Type B pancreatic cell (in vitro differentiated cells): ENCODE measurements at regions not wholly inside any gene's neighbourhood (a gene's known extent, or its start where the extent isn't known, plus 50 kb on each side); places are given as distances from the start of the nearest gene placed in this dataset.

Experiments used
- DNase-seq: peaks from one replicate; pipeline ENCODE4 v3.0.0; 2021; ENCODE audit warnings: mixed read lengths; ENCODE audit not compliant: unreplicated experiment; ENCODE audit errors: extremely low spot score
- H3K27ac Mint-ChIP-seq: 2 replicates; pipeline ENCODE4 v1.8.0; 2021; ENCODE audit warnings: mild to moderate bottlenecking, mixed read lengths
- H3K27me3 Mint-ChIP-seq: 2 replicates; pipeline ENCODE4 v1.8.0; 2021; ENCODE audit warnings: mixed read lengths
- H3K36me3 Mint-ChIP-seq: 2 replicates; pipeline ENCODE4 v1.8.0; 2021; ENCODE audit warnings: mixed read lengths
- H3K4me1 Mint-ChIP-seq: one replicate; pipeline ENCODE4 v1.8.0; 2021; ENCODE audit warnings: mixed read lengths; ENCODE audit not compliant: unreplicated experiment
- H3K4me3 Mint-ChIP-seq: 2 replicates; pipeline ENCODE4 v1.8.0; 2021; ENCODE audit warnings: mild to moderate bottlenecking, mixed read lengths
- H3K9me3 Mint-ChIP-seq: 2 replicates; pipeline ENCODE4 v1.8.0; 2021; ENCODE audit warnings: mixed read lengths
- CTCF ChIP-seq: fragments of 200-600 bp; sonication (generic); conservative IDR thresholded peaks from 2 replicates; pipeline ENCODE4 v1.5.0; 2021; ENCODE audit warnings: antibody characterized with exemption, mild to moderate bottlenecking

GRCh38 chr3:67828486-67829010 lies 174.1 kb upstream of the SUCLG2 start:
- H3K4me3 Mint-ChIP-seq: no peak overlapping the region
- DNase-seq: no peak
- no peak for TF ChIP-seq CTCF
- no peaks in the 10 kb centered on the region for H3K27me3 Mint-ChIP-seq
- no peak overlapping the region for H3K27ac Mint-ChIP-seq
- no peaks in the 10 kb centered on the region for H3K36me3 Mint-ChIP-seq
- peaks cover under 1% of the 10 kb centered on the region for H3K9me3 Mint-ChIP-seq
- H3K4me1 Mint-ChIP-seq: no peaks in the 10 kb centered on the region

- DNase-seq: no peak
- H3K4me1 Mint-ChIP-seq: no peaks in the 10 kb centered on the region
- no peaks in the 10 kb centered on the region for H3K9me3 Mint-ChIP-seq
- H3K4me3 Mint-ChIP-seq: no peak overlapping the region
- H3K27me3 Mint-ChIP-seq: peaks cover 3% of the 10 kb centered on the region
- no peaks in the 10 kb centered on the region for H3K36me3 Mint-ChIP-seq
- TF ChIP-seq CTCF: no peak
- H3K27ac Mint-ChIP-seq: no peak overlapping the region
These were observed 166.7 kb upstream of the SUCLG2 start for GRCh38 chr3:67821135-67821534.

GRCh38 chr3:67819447-67819846 lies 165.0 kb upstream of the SUCLG2 start:
- H3K27me3 Mint-ChIP-seq: peaks cover 3% of the 10 kb centered on the region
- H3K9me3 Mint-ChIP-seq: no peaks in the 10 kb centered on the region
- no peak for DNase-seq
- H3K36me3 Mint-ChIP-seq: no peaks in the 10 kb centered on the region
- H3K27ac Mint-ChIP-seq: no peak overlapping the region
- H3K4me1 Mint-ChIP-seq: no peaks in the 10 kb centered on the region
- H3K4me3 Mint-ChIP-seq: no peak overlapping the region
- TF ChIP-seq CTCF: peak; percentile 50

- TF ChIP-seq CTCF: no peak
- Mint-ChIP-seq H3K27me3 (peaks cover 2% of the 10 kb centered on the region), H3K36me3 (no peaks in the 10 kb centered on the region), H3K9me3 (no peaks in the 10 kb centered on the region), H3K4me1 (no peaks in the 10 kb centered on the region), H3K4me3 (no peak overlapping the region), H3K27ac (no peak overlapping the region)
- DNase-seq: no peak
These were observed 155.0 kb upstream of the SUCLG2 start for GRCh38 chr3:67809370-67809935.

GRCh38 chr3:67808906-67809305 lies 154.5 kb upstream of the SUCLG2 start:
- TF ChIP-seq CTCF: no peak
- Mint-ChIP-seq H3K36me3 (no peaks in the 10 kb centered on the region), H3K27ac (no peak overlapping the region), H3K4me3 (no peak overlapping the region), H3K27me3 (peaks cover 2% of the 10 kb centered on the region), H3K9me3 (no peaks in the 10 kb centered on the region), H3K4me1 (no peaks in the 10 kb centered on the region)
- no peak for DNase-seq
